NCI-H146 treated with DMSO at 0.1 percent for 48 hours (cell line): ENCODE measurements at regions not wholly inside any gene's neighbourhood (a gene's known extent, or its start where the extent isn't known, plus 50 kb on each side); places are given as distances from the start of the nearest gene placed in this dataset.

Experiments used
- DNase-seq: peaks from one replicate; lab custom pipeline; 2025; ENCODE audit not compliant: unreplicated experiment; lab: John Stamatoyannopoulos, UW

DNA sequence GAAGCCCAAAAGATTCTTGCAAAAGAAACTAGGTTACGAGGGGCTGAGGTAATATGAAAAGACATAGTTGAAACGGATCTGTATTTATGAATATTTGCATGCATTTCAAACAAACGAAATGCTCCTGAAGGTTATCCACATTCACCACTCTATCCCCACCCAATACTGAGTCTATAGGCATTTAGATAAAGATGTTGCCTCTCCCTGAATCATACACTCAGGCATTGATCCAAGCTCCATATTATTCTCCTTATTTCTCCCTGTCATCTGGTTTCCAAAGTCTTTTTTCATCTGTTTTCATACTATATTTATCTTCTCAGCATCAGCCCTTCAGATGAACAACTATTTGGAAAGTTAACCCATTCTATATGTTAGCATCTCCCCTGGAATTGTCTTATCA lies 492.5 kb upstream of the TGFBR2 start:
- DNase-seq: no peak

DNA sequence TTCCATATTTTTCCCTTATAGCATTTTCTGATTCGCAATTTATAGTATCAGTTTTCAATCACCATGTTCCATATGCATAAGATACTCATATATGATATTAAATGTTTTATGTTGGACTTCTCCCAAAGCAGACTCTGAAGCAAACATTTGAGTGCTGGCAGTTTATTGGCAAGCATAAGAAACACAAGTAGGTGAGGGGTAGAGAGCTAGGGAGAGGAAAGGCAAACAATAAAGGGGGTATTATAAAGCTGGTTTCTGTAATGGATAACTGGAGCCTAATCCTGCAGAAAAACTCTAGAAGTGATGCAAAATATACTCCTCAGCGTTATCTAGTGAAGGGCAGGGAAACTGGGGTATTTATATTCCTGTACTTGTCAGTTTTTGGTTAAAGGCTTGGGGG lies 491.5 kb upstream of the TGFBR2 start:
- peak; percentile 15 for DNase-seq

DNA sequence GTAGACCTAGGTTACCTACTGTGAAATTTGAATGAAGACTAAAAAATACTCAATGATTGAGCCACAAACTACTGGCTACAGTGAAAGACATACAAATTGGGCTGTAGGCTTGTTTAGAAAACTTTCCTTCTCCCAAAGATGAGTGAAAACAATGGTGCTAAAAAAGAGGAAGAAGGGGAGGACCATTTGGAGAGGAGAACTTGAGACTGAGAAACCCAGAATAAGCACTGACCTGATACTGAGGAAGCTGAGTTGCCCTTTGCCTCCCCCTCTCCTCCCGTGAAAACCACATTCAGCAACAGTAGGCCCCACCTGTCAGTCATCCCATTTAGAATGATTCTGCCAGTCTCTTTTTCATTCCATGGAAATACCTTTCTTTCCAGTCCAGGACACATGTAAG lies 484.0 kb upstream of the TGFBR2 start:
- no peak for DNase-seq

DNA sequence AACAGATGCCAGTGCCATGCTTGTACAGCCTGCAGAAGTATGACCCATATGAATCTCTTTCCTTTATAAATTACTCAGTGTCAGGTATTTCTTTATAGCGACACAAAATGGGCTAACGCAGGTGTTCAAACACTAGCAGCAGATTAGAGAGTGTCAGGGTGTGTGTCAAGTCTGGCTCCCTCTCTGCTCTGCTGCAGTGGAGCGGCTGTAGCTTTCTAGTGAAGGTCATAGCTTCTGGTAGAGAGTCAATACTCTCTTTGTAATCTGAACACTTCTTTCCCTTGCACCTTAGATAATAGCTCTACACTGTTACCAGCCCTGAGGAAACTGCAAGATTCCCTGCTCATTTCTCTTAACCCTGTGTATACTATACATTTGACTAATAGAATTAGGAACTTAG lies 483.2 kb upstream of the TGFBR2 start:
- no peak for DNase-seq

DNA sequence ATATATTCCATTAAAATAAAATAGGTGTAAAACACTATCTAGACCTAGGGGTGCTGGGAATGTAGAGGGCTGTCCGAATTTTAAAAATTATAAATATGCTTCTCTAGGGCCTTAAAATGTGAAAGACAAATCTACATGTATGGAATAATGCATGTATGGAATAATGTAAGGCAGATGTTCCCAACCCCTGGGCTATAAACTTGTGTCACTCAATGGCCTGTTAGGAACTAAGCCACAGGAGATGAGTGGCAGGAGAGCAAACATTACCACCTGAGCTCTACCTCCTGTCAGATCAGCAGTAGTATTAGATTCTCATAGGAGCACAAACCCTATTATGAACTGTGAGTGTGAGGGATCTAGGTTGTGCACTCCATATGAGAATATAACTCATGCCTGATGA lies 482.6 kb upstream of the TGFBR2 start:
- no peak for DNase-seq

DNA sequence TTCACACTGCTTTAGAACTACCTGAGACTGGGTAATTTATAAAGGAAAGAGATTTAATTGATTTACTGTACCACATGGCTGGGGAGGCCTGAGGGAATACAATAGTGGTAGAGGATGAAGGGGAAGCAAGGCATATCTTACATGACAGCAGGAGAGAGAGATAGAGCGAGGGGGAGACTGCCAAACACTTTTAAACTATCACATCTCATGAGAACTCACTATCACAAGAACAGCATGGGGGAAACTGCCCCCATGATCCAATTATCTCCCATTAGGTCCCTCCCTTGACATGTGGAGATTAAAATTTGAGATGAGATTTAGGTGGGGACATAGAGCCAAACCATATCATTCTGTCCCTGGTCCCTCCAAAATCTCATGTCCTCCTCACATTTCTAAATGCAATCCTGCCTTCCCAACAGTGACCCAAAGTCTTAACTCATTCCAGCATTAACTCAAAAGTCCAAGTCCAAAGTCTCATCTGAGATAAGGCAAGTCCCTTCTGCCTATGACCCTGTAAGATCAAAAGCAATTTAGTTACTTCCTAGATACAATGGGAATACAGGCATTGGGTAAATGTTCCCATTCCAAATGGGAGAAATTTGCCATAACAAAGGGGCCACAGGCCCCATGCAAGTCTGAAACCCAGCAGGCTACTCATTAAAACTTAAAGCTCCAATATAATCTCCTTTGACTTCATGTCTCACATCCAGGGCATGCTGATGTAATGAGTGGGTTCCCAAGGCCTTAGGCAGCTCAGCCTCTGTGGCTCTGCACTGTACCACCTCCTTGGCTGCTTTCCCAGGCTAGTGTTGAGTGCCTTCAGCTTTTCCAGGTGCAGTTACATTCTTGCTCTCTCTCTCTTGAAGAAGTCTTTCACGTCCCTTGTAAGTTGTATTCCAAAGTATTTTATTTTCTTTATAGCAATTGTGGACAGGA lies 481.7 kb upstream of the TGFBR2 start:
- DNase-seq: no peak

DNA sequence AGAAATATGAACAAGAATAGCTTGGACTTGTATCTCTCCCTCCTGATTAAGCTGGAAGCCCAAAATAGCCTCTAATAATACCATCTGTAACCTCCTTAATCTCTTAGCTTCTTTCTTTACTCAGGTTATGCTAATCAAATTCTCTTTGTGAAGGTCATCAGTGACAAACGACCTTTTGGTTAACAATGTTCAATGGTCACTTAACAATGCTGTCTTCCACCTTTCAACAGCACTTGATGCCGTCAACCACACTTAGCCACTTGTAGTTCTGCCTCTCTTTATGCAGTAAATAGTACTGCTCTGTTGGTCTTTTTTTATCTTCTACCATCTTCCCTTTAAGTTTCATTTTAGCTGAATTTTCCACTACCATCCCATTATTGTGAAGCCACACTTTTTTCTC lies 476.6 kb upstream of the TGFBR2 start:
- DNase-seq: no peak

DNA sequence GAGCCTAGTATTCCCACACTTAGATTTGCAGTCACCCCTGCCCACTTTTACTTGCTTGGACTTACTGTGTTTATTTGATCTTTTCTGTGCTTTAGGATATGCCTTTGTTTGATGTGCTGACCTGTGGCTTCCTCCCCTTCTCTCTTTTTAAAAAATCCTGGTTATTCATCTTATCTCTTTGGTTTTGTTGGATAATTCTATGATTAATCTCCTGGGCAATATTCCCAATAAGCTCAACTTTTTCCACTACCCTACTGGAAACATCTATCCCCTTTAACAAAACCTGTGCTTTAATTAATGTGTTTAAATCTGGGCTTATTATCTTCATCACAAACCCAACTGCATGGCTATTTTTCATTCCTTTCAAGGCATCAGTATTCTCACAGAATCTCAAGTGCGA lies 476.0 kb upstream of the TGFBR2 start:
- no peak for DNase-seq

DNA sequence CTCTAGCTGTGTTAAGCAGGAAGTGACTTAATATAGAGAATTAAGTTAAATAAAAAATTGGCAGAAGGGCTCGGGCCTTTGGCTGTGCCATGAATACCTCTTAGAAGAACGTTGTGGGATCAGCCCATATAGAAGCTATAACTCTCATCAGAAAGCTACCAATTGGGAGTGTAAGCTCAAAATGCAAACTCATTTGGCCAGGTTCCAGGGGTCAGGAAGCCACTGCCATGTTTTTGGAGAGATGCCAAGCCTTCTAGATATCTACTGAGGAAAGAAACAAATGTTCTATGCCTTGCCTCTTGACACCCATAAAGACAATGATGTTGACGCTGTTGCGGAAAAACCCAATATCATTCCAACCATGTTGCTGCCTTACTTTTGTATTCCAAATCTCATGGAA lies 475.2 kb upstream of the TGFBR2 start:
- no peak for DNase-seq

DNA sequence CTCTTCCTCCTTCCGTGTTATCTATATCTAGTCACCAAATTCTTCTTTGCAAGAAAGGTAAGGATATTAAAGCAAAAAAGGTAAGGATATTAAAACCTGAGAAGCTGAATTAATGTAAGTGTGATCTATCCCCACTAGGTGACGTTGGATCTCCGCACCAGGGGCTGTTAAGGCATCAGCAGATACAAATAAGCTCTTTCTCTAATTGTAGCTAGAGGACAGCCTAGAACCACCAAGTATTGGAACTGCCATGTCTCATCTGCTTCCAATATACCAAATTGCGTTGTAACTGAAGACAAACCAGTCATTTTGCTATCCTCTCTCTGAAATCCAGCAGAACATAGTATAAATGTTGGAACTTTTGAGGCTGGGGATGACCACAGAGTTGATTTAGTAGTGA lies 471.2 kb upstream of the TGFBR2 start:
- no peak for DNase-seq

DNA sequence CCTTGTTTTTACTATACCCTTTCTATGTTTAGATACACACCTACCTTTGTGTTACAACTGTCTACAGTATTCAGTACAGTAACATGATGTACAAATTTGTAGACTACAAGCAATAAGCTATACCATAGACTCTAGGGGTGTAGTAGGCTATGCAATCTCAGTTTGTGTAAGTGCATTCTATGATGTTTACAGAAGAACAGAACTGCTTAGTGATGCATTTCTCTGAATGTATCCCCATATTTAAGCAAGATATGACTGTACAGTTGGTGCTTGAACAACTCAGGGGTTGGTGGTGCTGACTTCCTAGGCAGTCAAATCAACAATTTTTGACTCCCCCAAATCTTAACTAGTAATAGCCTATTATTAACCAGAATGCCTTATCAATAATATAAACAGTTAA lies 467.1 kb upstream of the TGFBR2 start:
- DNase-seq: no peak

DNA sequence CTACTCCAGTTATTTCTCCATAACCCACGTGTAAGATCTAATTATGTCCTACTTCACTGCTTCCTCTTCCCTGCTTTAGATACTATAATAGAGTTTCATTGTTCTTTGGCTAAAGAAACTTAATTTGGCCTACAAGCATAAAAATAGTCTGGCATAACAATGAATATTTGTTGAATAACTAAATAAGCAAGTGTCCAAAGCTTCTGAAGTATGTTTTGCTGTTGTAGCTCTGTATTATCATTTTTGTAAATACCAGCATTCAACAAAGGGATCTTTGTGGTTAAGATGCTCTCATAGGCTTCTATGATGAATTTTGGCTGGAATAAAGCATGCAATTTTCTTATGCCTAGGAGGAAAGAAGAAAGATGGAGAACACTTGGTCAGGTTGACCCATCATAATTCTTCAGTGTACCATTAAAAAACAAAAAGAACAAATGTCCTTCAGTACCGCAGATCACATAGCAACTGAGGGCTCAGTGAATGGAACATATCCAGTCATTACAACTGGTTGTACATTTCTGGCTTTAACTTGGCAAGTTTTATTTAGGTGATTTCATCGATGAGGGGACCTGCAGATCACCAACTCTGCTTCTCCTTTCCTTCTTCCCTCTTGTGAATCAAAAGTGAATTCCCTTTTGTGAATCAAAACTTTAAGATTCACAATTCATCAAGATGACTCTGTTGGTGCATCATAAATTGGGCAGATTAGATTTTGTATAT lies 465.9 kb upstream of the TGFBR2 start:
- DNase-seq: no peak

DNA sequence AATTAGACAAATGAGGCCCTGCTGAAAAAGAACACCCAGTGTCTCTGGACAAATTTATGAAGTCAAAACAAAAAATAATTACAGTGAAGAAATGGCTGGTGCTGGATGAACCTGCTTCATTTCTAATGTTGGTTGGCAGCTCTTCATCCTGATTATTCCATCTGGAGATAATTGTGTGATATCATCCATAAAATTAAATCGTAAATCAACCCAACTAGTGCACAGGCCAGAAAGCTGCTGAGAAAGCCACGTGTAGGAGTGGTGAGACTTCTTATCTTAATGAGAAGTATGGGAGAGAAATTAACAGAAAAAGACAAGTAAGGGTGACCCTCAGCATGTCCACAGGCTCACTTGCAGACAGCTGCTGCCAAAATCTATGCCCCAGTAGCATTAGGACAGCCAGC lies 465.2 kb upstream of the TGFBR2 start:
- no peak for DNase-seq

DNA sequence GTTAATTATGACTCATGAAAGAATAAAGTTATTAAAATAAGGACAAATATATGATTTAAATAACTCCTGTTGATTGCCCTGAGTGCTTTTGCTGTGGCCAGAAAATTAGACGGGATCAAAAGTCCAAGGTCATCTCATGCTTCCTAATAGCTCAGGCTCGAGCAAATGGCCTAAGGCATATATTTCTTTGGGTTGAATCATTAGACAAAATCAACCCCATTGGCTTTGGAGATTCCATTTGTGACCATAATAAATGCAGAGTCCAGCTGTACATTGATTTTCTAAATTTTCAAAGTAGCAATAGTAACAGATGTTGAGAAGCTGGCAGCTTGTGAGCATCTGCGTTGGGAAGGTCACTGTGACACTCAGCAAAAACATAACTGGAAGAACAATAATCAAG lies 464.5 kb upstream of the TGFBR2 start:
- no peak for DNase-seq

DNA sequence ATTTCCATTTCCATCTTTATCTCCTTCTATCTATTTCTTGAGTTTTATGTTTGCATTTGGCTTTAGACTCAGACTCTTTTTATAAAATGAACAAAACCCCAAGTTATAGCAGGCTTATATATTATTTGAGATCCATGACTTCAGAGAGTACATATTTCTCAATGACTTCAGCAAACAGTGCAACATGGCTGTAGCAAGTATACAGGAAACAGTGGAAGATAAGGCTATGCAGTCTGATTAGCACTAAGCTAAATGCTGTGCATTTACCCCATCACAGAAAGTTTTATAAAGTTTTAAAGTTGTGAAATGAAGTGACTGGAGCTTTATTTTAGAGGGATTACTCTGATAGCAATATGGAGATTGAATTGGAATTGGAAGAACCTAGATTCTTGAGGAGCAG lies 463.5 kb upstream of the TGFBR2 start:
- no peak for DNase-seq

DNA sequence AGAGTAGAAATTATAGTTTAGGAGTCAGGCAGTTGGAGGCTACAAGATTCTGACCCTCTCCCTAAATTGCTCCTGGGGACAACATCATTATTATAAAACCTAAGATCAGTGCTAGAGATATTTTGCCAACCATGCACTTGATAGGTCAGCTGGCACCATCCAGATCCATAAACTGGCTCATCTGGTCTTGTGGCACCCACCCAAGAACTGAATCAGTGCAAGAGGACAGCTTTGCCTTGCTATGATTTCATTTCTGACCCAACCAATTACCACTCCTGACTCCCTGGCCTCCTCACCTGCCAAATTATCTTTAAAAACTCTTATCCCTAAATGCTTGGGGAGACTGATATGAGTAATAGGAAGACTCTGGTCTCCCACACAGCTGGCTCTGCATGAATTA lies 461.1 kb upstream of the TGFBR2 start:
- DNase-seq: no peak

DNA sequence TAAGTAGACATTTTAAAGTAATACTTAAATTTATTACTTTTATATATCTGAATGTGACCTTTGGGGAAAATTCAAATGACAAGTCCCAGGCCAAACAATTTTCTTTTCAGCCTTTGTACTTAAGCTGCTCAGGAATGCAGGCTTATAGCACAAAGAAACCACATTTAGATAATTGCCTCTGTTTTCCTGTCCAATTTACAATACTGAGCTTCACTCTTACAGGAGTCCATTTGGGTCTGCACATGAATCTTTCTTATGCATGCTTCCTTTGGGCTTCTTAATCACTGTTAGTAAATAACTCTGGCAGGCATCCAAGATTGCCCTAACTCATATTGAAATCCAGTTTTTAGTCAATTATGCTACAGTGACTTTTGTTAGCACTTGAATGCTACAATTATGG lies 459.4 kb upstream of the TGFBR2 start:
- DNase-seq: no peak

DNA sequence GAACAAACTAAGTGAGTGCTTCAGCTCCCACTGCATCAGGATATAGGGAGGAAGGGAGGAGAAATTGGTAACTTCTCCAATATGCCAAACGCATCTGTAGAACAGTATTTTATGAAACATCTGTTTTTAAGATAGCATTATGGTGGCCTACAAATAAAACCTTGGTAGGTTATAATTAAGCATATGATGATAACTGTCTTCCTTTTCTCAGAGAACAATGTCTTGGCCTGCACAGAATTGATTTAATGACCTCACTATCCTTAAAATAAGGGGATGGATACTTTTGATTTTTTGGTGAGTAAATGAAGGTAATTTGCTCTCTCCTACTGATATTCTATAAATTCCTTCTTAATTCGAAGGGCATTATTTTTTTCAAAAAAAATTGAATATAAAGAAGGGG lies 451.5 kb upstream of the TGFBR2 start:
- no peak for DNase-seq

DNA sequence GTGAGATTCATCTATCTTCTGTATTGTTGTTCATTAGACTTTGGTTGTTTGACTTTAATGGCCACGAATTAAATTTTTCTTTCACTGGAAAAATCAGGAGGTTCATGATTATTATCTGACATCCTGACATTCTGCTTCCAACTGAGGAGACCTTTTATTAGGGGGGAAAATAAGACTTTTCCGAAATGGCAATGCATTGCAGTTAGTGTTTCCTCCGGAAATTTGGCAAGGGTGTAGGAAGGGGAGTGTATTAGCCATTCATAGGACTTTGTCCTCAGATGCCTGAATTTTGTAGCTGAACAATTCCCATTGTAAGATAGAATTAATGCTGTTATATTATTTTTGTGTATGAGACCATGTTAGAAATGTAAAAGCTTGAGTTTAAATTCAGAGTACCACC lies 450.6 kb upstream of the TGFBR2 start:
- no peak for DNase-seq

DNA sequence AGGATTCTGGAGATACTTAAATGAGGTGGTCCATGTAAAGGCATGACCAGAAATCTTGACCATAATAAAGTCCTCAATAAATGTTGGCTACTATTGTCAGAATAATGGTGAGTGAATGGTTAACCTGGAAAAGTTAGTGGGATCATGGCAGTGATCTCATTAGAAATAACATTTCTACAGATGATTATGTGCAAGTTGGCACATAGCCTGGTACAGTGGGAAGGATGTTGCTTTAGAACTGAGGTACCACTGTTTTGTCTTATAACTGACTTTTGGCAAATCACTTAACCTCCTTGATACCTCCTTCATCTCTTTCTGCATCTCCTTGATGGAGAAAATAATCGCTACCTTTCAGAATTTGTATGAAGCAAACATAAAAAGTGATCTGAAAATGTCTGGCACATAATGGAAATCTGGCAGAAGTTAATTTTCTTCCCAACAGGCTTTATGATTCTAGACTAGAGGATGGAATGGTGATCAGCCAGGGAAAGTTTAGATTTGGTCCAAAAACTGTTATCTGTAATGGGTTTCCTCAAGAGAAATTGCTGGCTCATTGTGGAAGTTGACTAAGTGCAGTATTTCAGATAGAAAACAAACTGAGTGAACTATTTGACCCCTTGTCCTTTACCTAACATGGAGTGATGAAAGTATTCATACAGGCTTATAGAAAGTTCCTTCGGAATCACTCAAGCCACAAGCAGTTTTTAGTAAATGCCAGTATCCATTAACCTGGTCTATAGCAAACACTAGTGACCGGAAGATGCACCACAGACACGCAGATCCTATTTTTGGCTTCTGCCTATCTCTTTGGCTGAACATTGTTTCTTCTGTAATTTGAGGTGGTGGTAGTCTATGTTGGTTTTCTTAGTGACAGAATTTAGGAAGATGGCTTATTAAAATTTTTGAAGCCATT lies 449.6 kb upstream of the TGFBR2 start:
- DNase-seq: no peak

DNA sequence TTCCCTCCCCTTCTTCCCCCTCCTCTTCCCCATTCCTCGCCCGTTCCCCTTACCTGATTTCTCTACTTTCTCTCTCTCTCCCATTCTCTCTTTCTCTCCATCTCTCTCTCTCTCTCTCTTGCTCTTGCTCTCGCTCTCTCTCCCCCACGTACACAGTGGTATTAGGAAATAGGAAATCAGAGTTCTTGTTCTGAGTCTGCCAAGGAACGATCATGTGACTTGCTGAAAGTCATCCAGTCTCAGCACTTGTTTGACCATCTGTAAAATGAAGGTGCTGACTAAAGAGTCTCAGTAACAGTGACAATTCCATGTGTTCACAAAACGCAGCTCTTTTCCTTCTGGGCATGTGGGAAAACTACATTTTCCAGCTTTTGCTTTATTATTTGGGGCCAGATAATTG lies 445.0 kb upstream of the TGFBR2 start:
- no peak for DNase-seq

DNA sequence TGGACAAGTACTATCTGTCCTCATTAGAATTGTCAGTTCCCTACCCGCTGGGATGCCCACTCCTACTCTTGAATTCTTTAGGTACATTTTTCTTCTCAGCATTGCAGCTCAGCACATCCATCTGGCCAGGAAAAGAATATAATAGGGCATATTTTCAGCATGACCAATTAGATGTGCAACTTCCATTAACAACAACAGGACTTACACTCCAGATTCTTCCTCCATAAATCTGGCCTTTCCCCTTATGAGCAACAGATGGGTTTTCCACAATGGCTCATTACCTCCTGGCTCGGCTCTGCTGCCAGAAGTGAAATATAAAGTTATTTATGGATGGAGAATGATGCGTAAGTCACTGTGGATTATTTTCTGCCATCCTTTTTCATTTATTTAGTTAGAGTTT lies 443.8 kb upstream of the TGFBR2 start:
- DNase-seq: no peak
